ENCODE measurements at regions not wholly inside any gene's neighbourhood (a gene's known extent, or its start where the extent isn't known, plus 50 kb on each side); places are given as distances from the start of the nearest gene placed in this dataset.
A peak's percentile ranks its signal among the peaks of the same experiment; 100 is the strongest.

DNA sequence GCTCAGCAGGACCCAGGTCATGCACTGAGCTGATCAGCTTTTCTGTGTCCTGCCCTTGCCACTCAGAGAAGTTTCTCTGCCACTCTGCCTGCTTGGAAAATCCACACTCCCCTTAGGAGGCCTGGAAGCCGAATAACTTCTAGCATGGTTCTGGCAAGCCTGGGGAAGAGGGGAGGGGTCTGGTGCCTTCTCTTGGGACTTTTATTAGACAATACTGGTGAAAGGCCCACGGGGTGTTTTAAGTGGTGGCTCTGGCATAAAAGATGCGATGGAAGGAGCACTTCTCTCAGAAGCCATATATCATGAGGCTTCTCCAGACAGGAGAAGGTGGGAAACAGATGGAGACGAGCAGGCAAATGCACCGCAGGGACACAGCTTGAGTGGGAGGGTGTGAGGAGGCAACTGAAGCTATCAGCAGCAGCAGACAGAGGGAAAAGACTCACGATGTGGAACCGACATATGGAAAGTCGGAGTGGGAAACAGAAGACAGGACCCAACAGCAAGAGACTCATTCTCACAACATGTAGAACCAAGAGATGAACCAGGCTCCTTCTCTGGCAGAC, 141.8 kb upstream of the CTNNA2 start:
- in situ Hi-C loops (cut with HindIII; ENCODE audit: low sequenced_read_pairs) = no loop called here
- DNase-seq (ENCODE audit: low read depth) = no peak
- no peak overlapping the region for H3K4me3 ChIP-seq (ENCODE audit: low read depth, low read length)
- TF ChIP-seq, protein P1, sequence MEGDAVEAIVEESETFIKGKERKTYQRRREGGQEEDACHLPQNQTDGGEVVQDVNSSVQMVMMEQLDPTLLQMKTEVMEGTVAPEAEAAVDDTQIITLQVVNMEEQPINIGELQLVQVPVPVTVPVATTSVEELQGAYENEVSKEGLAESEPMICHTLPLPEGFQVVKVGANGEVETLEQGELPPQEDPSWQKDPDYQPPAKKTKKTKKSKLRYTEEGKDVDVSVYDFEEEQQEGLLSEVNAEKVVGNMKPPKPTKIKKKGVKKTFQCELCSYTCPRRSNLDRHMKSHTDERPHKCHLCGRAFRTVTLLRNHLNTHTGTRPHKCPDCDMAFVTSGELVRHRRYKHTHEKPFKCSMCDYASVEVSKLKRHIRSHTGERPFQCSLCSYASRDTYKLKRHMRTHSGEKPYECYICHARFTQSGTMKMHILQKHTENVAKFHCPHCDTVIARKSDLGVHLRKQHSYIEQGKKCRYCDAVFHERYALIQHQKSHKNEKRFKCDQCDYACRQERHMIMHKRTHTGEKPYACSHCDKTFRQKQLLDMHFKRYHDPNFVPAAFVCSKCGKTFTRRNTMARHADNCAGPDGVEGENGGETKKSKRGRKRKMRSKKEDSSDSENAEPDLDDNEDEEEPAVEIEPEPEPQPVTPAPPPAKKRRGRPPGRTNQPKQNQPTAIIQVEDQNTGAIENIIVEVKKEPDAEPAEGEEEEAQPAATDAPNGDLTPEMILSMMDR (IDR thresholded peaks at IDR 0.05; ENCODE audit: low read depth, low read length, missing control alignments) = no peak

DNA sequence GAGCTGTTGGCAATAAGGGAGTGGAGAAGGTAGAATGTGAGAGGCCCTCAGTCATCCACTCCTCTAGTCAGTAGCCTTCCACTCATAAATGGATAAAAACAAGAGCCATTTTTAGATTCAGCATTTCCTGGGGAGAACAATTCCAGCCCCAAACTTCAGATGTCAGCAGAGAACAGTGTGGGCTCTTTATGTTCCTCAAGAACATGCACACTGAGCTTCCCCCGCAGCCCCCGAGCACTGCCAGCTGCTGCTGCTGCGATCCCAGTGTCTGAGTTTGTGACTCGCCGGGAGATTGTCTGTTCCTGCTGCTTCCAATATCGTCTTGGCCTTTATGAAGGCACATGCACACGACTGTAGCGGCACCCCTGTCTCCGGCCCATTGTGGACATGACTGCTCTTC, 143.7 kb upstream of the CTNNA2 start:
- TF ChIP-seq, protein P1 (IDR thresholded peaks at IDR 0.05; ENCODE audit: low read depth, low read length, missing control alignments) = no peak
- DNase-seq (ENCODE audit: low read depth) = no peak
- in situ Hi-C loops (cut with HindIII; ENCODE audit: low sequenced_read_pairs) = no loop called here
- no peak overlapping the region for H3K4me3 ChIP-seq (ENCODE audit: low read depth, low read length)

DNA sequence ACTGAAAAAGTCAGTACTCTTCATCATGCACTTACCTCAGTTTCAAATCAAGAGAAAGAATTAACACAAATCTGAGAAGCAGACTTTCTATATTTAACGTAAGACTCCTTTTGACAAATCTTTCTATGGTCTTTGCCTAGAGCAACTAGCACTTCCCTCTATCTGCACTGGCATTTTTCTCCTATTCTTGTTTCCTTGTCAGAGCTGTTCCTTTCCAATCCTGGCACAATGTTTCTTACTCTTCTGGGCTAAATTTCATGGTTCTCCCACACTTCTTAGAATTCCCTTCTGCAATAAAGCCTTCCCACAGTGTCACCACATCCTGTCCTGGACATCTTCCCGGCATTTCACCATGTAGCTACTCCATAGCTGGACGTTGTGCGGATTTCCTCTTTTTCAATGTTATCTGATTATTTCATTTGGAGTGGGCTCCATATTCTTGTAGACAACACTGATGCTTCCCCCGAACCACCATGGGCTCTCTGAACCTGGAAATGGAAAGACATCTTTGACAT, 144.7 kb upstream of the CTNNA2 start:
- TF ChIP-seq, protein P1 (IDR thresholded peaks at IDR 0.05; ENCODE audit: low read depth, low read length, missing control alignments) = no peak
- DNase-seq (ENCODE audit: low read depth) = peak; percentile 4
- H3K4me3 ChIP-seq (ENCODE audit: low read depth, low read length) = no peak overlapping the region
- in situ Hi-C loops (cut with HindIII; ENCODE audit: low sequenced_read_pairs) = no loop called here

DNA sequence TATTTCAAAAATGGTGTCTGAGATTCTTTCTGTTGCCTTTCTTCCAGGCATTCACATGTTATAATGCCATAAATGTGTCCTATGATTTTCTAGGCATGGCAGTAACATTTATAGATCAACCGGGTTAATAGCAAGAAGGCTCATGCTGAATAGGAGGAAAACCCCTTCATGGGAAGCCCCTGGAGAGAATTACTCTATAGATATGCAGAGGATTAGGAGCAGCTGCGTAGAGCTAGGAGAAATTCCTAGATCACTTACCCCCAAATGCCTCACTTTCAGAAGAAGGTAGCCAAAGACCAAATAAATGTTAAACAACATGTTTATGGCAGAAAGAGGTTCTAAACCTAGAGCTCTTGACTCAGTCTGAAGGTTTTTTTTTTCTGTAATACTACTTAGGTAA, 153.4 kb upstream of the CTNNA2 start:
- no peak for DNase-seq (ENCODE audit: low read depth)
- in situ Hi-C loops (cut with HindIII; ENCODE audit: low sequenced_read_pairs) = no loop called here
- H3K4me3 ChIP-seq (ENCODE audit: low read depth, low read length) = no peak overlapping the region
- TF ChIP-seq, protein P1 (IDR thresholded peaks at IDR 0.05; ENCODE audit: low read depth, low read length, missing control alignments) = no peak

DNA sequence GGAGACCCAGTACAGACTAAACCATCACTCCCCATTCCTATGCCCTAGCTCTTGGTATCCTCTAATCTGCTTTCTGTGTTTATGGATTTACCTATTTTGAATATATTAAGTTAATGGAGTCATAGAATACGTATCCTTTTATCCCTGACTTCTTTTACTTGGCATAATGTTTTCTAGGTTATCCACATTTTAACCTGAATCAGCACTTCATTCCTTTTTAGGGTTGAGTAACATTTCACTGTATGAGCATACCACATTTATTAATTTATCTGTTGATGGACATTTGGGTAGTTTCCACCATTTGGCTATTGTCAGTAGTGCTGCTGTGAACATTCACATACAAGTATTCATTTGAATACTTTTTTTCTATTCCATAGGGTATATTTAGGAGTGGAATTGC, 157.3 kb upstream of the CTNNA2 start:
- no peak for DNase-seq (ENCODE audit: low read depth)
- H3K4me3 ChIP-seq (ENCODE audit: low read depth, low read length) = no peak overlapping the region
- in situ Hi-C loops (cut with HindIII; ENCODE audit: low sequenced_read_pairs) = no loop called here
- TF ChIP-seq, protein P1 (IDR thresholded peaks at IDR 0.05; ENCODE audit: low read depth, low read length, missing control alignments) = no peak

DNA sequence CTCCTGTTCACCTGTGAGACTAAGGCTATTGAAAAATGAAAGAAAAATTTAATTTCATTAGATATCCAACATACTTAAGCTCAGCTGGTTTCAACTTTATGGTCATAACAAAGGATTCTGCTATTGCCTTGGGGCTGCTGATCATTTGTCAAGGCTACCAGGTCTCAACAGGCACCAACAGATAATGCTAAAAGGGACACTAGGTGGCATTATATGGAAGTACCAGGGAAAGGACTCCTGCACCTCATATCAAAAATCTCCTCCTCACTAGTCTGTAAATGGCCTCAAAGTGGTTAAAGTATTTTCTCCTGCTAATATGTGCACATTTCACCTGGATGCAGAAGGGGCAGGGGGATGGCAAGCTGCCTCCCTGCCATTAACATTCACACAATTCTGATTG, 167.9 kb upstream of the REG3A start:
- DNase-seq (ENCODE audit: low read depth) = no peak
- no peak overlapping the region for H3K4me3 ChIP-seq (ENCODE audit: low read depth, low read length)
- in situ Hi-C loops (cut with HindIII; ENCODE audit: low sequenced_read_pairs) = no loop called here
- TF ChIP-seq, protein P1 (IDR thresholded peaks at IDR 0.05; ENCODE audit: low read depth, low read length, missing control alignments) = no peak
